ENCODE measurements at regions not wholly inside any gene's neighbourhood (a gene's known extent, or its start where the extent isn't known, plus 50 kb on each side); places are given as distances from the start of the nearest gene placed in this dataset.

- intact Hi-C loops (cut with DNase I): no loop called here
- FAIRE-seq: no peak
- H3K27me3 ChIP-seq: no peaks in the 10 kb centered on the region
- no peak for ATAC-seq
- H3K4me1 ChIP-seq: peaks cover 0 to 16% (median 7%) of the 10 kb centered on the region in 3 donors
- no peaks in the 10 kb centered on the region for H3K36me3 ChIP-seq
- no peaks in the 10 kb centered on the region for H3K9me3 ChIP-seq
- peak overlapping the region in 2 of 4 donors; percentile 84 to 86 for H3K27ac ChIP-seq
- no peak for TF ChIP-seq CTCF (IDR thresholded peaks at IDR 0.05)
- WGBS, 2 donors: 92 to 94% methylated on average over 18 of the region's 18 CpGs
- H3K4me3 ChIP-seq: no peak overlapping the region
- DNase-seq: no peak
Measured at GRCh38 chr17:77456271-77456950, 315.6 kb downstream of the SEC14L1 start.

GRCh38 chr17:77456951-77457548, 316.3 kb downstream of the SEC14L1 start:
- no peak for FAIRE-seq
- peak overlapping the region in 1 of 4 donors; percentile 86 for H3K27ac ChIP-seq
- no peaks in the 10 kb centered on the region for H3K27me3 ChIP-seq
- no peak overlapping the region for H3K4me3 ChIP-seq
- WGBS, 2 donors: 89 to 90% methylated on average over 18 of the region's 18 CpGs
- H3K36me3 ChIP-seq: no peaks in the 10 kb centered on the region
- TF ChIP-seq CTCF (IDR thresholded peaks at IDR 0.05): no peak
- intact Hi-C loops (cut with DNase I): no loop called here
- DNase-seq: no peak
- ATAC-seq: no peak
- H3K9me3 ChIP-seq: no peaks in the 10 kb centered on the region
- H3K4me1 ChIP-seq: peaks cover 0 to 13% (median 5%) of the 10 kb centered on the region in 3 donors

DNA sequence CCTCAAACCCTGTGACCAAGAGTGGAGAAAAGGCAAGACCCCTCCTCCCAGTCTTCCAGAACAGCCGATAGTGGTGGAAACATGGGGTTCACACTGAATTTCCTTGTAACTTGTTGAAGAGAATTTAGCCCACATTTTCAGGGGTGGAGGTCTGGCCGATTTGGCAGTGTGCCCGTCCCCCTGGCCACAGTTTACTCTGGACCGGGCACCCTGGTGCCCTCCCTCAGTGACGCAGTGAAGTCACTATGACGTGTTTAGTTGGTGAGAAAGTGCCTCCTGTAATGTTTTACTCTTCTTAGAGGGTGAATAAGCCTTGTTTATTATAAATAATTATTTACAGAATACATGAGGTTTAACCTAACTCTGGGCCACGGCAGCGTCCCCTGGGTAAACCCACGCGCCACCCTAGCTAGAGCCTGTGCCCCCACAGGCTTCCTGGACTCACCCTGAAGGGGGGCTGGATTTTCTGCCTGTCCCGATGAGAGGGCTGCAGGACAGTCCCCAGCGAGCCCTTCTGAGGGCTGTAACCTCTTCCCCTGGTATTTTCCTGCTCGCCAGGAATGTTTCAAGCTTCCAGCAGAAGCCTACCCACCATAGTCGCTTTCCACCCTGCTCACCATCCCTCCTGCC, 316.9 kb downstream of the SEC14L1 start:
- no peak for ATAC-seq
- Histone ChIP-seq H3K27me3 (no peaks in the 10 kb centered on the region), H3K36me3 (no peaks in the 10 kb centered on the region), H3K9me3 (no peaks in the 10 kb centered on the region), H3K27ac (no peak overlapping the region), H3K4me3 (no peak overlapping the region), H3K4me1 (peaks cover 0 to 12% (median 0%) of the 10 kb centered on the region in 3 donors)
- 80 to 83% methylated on average over 14 of the region's 14 CpGs for WGBS, 2 donors
- no peak for FAIRE-seq
- no peak for DNase-seq
- intact Hi-C loops (cut with DNase I): no loop called here
- TF ChIP-seq CTCF (IDR thresholded peaks at IDR 0.05): no peak

GRCh38 chr17:77458202-77459017, 317.6 kb downstream of the SEC14L1 start:
- 87 to 88% methylated on average over 21 of the region's 21 CpGs for WGBS, 2 donors
- intact Hi-C loops (cut with DNase I): no loop called here
- TF ChIP-seq CTCF (IDR thresholded peaks at IDR 0.05): no peak
- no peaks in the 10 kb centered on the region for H3K27me3 ChIP-seq
- DNase-seq: no peak
- ATAC-seq: no peak
- no peaks in the 10 kb centered on the region for H3K9me3 ChIP-seq
- H3K4me1 ChIP-seq: peaks cover 0 to 7% (median 0%) of the 10 kb centered on the region in 3 donors
- no peak overlapping the region for H3K4me3 ChIP-seq
- FAIRE-seq: no peak
- no peaks in the 10 kb centered on the region for H3K36me3 ChIP-seq
- H3K27ac ChIP-seq: no peak overlapping the region

Measured in pancreas (tissue), 10 donors.